ENCODE measurements at regions not wholly inside any gene's neighbourhood (a gene's known extent, or its start where the extent isn't known, plus 50 kb on each side); places are given as distances from the start of the nearest gene placed in this dataset.
A peak's percentile ranks its signal among the peaks of the same experiment; 100 is the strongest.

- H3K27me3 ChIP-seq: no peaks in the 10 kb centered on the region
- H3K36me3 ChIP-seq: no peaks in the 10 kb centered on the region
- H3K4me3 ChIP-seq: no peak overlapping the region
- no peak overlapping the region for H3K27ac ChIP-seq
- no peaks in the 10 kb centered on the region for H3K9me3 ChIP-seq
- no peak for TF ChIP-seq Cebpa-rat (IDR thresholded peaks at IDR 0.05)
- no peak overlapping the region for H3K9ac ChIP-seq
- H4K20me1 ChIP-seq: no peaks in the 10 kb centered on the region
- peaks cover 22% of the 10 kb centered on the region for H3K4me1 ChIP-seq
- no peak overlapping the region for H3K4me2 ChIP-seq
Measured at GRCh38 chr14:97773598-97773997, 976.4 kb downstream of the VRK1 start.

DNA sequence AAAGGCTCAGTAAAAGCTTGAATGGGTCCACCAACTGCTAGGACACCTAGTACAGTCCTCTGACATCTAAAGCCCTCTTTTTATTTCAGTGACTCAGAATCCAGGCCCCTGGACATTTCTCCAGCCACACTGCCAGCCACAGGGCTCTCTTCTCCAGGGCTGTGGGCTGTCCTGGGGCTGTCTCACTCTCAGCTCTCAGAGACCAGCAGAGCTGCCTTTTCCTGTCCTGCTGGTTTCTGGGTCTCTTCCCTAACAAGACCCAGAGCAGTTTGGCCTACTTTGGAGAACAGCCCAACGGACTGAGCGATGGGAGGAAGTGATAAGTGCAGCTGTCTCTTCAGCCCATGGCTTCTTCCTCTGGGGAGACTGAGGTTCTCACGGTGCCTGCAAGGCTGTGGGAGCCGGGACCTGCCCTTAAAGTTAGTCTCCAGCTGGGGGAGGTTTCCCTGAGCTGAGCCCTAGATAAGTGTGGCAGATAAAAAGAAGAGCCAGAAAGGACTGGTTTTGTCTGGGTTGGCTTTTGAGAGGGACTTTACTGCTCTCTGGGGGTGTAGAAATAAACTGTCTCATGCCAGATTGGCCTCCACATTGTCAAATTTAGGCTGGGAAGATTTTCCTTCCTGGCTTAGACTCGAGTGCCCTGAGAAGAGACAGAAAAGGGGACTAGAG lies 979.8 kb downstream of the VRK1 start:
- Histone ChIP-seq H3K27me3 (no peaks in the 10 kb centered on the region), H3K4me3 (no peak overlapping the region), H3K9me3 (no peaks in the 10 kb centered on the region), H3K27ac (peak overlapping the region; percentile 62), H3K36me3 (no peaks in the 10 kb centered on the region), H3K9ac (no peak overlapping the region; the same call in 1 of the 2 replicates), H3K4me2 (peak overlapping the region; percentile 54), H4K20me1 (no peaks in the 10 kb centered on the region), H3K4me1 (peaks cover 22% of the 10 kb centered on the region)
- TF ChIP-seq Cebpa-rat (IDR thresholded peaks at IDR 0.05): no peak

DNA sequence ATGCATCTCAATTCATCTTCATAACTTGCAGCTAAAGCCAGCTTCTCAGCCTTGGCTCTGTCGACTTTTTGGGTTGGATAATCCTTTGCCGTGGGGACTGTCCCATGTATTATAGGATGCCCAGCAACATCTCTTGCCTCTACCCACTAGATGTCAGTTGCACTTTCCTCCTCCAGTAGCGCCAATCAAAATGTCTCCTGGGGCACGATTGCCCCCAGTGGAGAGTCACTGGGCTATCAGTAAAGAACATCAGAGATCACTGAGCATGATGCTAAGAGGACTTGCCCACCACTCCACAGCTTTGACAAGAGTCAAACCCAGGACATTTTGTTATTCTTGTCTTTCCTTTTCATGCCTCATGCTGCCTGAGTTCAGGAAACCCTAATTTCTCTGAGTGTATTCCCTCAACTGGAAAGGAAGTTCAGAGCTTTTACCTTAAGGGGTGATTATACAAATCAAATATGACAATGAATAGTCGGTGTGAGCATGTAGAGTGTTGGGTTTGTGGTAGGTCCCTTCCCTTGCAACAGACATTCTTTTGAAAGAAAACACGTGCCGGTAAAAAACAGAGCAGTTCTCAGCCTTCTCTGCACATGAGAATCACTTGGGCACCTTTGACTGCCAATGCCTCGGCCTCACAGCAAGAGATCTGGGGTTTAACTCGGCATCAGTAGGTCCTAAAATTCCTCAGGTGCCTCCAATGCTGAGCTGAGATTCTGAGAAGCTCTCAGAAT lies 980.6 kb downstream of the VRK1 start:
- Histone ChIP-seq H3K4me1 (peaks cover 22% of the 10 kb centered on the region), H3K4me3 (no peak overlapping the region), H4K20me1 (no peaks in the 10 kb centered on the region), H3K4me2 (peak overlapping the region; percentile 54), H3K9me3 (no peaks in the 10 kb centered on the region), H3K27me3 (no peaks in the 10 kb centered on the region), H3K36me3 (no peaks in the 10 kb centered on the region), H3K27ac (peak overlapping the region; percentile 62), H3K9ac (no peak overlapping the region; the same call in 1 of the 2 replicates)
- TF ChIP-seq Cebpa-rat (IDR thresholded peaks at IDR 0.05): no peak

DNA sequence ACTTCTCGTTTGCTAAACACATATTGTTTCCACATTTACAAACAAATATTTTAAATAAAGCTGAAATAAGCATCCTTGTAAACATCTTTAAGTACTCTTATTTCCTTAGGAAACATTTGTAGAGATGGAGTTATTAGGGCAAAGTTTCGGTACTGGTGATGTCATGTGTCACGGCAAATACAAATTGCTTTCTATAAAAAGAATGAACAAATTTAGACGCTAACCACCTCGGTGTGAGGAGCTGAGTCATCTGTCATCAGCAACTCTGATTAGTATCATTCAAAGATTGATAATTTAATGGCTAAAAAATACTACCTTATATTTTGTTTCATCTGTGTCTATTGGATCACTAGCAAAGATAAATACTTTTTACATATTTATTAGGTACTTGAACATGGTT lies 982.0 kb downstream of the VRK1 start:
- no peak for TF ChIP-seq Cebpa-rat (IDR thresholded peaks at IDR 0.05)
- peaks cover 22% of the 10 kb centered on the region for H3K4me1 ChIP-seq
- H4K20me1 ChIP-seq: no peaks in the 10 kb centered on the region
- no peak overlapping the region for H3K9ac ChIP-seq
- no peaks in the 10 kb centered on the region for H3K27me3 ChIP-seq
- H3K4me3 ChIP-seq: no peak overlapping the region
- H3K27ac ChIP-seq: no peak overlapping the region
- no peaks in the 10 kb centered on the region for H3K9me3 ChIP-seq
- H3K36me3 ChIP-seq: no peaks in the 10 kb centered on the region
- H3K4me2 ChIP-seq: no peak overlapping the region

- H3K27ac ChIP-seq: no peak overlapping the region
- H3K9me3 ChIP-seq: no peaks in the 10 kb centered on the region
- no peak overlapping the region for H3K9ac ChIP-seq
- no peaks in the 10 kb centered on the region for H3K27me3 ChIP-seq
- TF ChIP-seq Cebpa-rat (IDR thresholded peaks at IDR 0.05): no peak
- H3K36me3 ChIP-seq: no peaks in the 10 kb centered on the region
- no peak overlapping the region for H3K4me2 ChIP-seq
- peaks cover 22% of the 10 kb centered on the region for H3K4me1 ChIP-seq
- no peaks in the 10 kb centered on the region for H4K20me1 ChIP-seq
- H3K4me3 ChIP-seq: no peak overlapping the region
Measured at GRCh38 chr14:97780804-97781203, 983.6 kb downstream of the VRK1 start.

DNA sequence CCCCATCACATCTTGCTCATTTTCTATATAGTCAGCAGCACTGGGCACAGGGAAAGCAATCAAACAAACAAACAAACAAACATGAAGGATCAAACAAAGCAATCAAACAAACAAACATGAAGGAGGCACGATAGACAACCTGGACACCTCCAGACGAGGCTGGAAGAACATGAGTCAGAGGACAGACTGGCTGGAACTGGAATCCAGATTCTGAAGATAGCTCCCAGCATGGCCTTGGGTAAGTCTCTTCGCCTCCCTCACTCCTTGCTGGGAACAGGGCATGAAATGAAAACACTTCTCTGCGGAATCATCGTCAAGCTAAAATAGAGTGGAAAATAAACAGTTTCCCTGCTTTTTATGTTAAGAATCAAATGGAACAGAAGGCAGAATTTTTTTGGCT lies 984.8 kb downstream of the VRK1 start:
- Histone ChIP-seq H3K4me3 (no peak overlapping the region), H3K4me2 (no peak overlapping the region), H3K27me3 (no peaks in the 10 kb centered on the region), H3K4me1 (peaks cover 16% of the 10 kb centered on the region), H3K9me3 (no peaks in the 10 kb centered on the region), H4K20me1 (no peaks in the 10 kb centered on the region), H3K36me3 (no peaks in the 10 kb centered on the region), H3K9ac (no peak overlapping the region), H3K27ac (no peak overlapping the region)
- TF ChIP-seq Cebpa-rat (IDR thresholded peaks at IDR 0.05): no peak

DNA sequence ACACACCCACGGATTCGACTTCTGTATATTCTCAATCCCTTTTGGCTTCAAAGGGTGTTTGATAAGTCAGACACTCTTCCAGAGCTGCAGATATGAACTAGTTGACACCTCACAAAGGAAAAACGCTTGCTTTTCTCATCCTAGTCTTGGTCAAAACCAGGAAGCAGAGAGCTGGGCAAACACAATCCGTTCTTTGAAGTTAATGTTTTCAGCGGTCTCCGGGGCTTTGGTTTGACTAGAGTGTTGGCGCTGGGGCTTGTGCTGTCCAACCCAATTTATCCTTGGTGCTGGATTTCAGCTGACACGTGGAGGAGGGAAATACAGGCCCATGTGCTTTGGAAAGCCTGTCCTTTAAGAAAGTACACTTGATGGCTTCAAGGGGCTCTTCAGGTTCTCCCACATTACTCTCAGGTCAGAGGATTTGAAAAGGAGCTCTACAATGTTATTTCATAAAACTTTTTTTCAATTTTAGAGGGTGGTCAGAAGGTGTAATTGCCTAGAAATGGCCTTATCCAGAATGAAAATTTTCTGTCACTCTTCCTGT lies 985.8 kb downstream of the VRK1 start:
- TF ChIP-seq Cebpa-rat (IDR thresholded peaks at IDR 0.05): no peak
- H3K9ac ChIP-seq: no peak overlapping the region
- H4K20me1 ChIP-seq: no peaks in the 10 kb centered on the region
- no peaks in the 10 kb centered on the region for H3K9me3 ChIP-seq
- H3K4me3 ChIP-seq: no peak overlapping the region
- no peaks in the 10 kb centered on the region for H3K36me3 ChIP-seq
- H3K4me1 ChIP-seq: peaks cover 6% of the 10 kb centered on the region
- H3K4me2 ChIP-seq: no peak overlapping the region
- H3K27me3 ChIP-seq: no peaks in the 10 kb centered on the region
- no peak overlapping the region for H3K27ac ChIP-seq

GRCh38 chr14:97785495-97785894 lies 988.3 kb downstream of the VRK1 start:
- Histone ChIP-seq H3K9me3 (no peaks in the 10 kb centered on the region), H3K27ac (no peak overlapping the region), H3K4me3 (no peak overlapping the region), H3K9ac (no peak overlapping the region), H3K4me1 (no peaks in the 10 kb centered on the region), H3K4me2 (no peak overlapping the region), H4K20me1 (no peaks in the 10 kb centered on the region), H3K36me3 (no peaks in the 10 kb centered on the region), H3K27me3 (no peaks in the 10 kb centered on the region)
- no peak for TF ChIP-seq Cebpa-rat (IDR thresholded peaks at IDR 0.05)

GRCh38 chr14:97788364-97788763 lies 991.2 kb downstream of the VRK1 start:
- no peaks in the 10 kb centered on the region for H3K36me3 ChIP-seq
- TF ChIP-seq Cebpa-rat (IDR thresholded peaks at IDR 0.05): no peak
- H4K20me1 ChIP-seq: no peaks in the 10 kb centered on the region
- H3K9me3 ChIP-seq: no peaks in the 10 kb centered on the region
- H3K4me3 ChIP-seq: no peak overlapping the region
- H3K27me3 ChIP-seq: no peaks in the 10 kb centered on the region
- H3K4me2 ChIP-seq: no peak overlapping the region
- no peak overlapping the region for H3K9ac ChIP-seq
- H3K27ac ChIP-seq: no peak overlapping the region
- H3K4me1 ChIP-seq: no peaks in the 10 kb centered on the region

DNA sequence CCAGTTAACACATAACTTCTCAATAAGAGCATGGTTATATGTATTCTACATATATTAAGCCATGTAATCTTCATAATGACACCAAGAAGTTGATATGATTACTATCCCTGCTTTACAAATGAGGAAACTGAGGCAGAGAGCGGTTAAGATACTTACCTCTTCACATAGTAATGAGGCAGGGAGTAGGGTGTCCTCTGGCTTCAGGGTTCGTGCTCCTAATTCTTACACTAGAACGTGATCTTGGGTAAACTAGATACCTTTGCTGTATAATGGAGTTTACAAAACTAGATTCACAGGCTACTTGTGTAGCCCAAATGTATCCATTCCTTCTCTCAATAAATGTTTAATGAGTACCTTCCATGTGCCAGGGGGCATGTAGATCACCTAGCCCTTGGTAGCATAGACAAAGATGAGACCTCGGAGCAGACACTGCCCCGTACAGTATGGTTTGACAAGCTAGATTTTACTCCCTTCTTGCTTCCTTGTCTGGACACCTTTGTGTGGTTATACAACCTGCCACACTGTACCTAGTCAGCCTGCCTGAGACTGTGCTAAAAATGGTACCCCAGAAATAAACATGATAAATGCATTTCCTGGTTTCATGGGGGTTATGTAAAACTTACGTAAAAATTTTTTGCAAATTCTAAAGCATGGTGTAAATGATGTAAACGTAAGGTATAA lies 991.8 kb downstream of the VRK1 start:
- no peak overlapping the region for H3K4me3 ChIP-seq
- no peaks in the 10 kb centered on the region for H3K9me3 ChIP-seq
- no peaks in the 10 kb centered on the region for H3K36me3 ChIP-seq
- TF ChIP-seq Cebpa-rat (IDR thresholded peaks at IDR 0.05): no peak
- H4K20me1 ChIP-seq: no peaks in the 10 kb centered on the region
- no peak overlapping the region for H3K4me2 ChIP-seq
- H3K27me3 ChIP-seq: no peaks in the 10 kb centered on the region
- H3K9ac ChIP-seq: no peak overlapping the region
- H3K4me1 ChIP-seq: no peaks in the 10 kb centered on the region
- H3K27ac ChIP-seq: no peak overlapping the region

Measured in BLaER1 (cell line).